HG03039 (cell line): ENCODE measurements at regions not wholly inside any gene's neighbourhood (a gene's known extent, or its start where the extent isn't known, plus 50 kb on each side); places are given as distances from the start of the nearest gene placed in this dataset.
"Not testable (repeated sequence)": the region's sequence is repeated elsewhere in the genome, so short reads cannot be mapped to it uniquely, and the experiment has no call there.

Experiments
- ATAC-seq: cut with Tn5 transposase; IDR thresholded peaks from one replicate; pipeline ENCODE4 v1.9.1; 2021; ENCODE audit warnings: mild to moderate bottlenecking, moderate library complexity; ENCODE audit not compliant: unreplicated experiment

DNA sequence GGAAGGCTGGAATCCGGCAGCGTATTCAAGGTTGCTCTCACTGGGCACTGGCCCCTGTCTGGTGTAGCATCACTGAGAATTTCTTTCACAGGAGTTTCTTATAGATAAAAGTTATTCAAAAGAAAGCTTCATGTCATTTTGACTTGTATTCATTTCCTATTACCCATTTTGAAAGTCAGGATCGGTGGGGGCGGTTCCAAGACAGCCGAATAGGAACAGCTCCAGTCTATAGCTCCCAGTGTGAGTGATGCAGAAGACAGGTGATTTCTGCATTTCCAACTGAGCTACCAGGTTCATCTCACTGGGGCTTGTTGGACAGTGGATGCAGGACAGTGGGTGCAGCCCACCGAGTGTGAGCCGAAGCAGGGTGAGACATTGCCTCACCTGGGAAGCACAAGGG lies 51.5 kb upstream of the CDC42EP3 start:
- ATAC-seq, result not testable (repeated sequence)

DNA sequence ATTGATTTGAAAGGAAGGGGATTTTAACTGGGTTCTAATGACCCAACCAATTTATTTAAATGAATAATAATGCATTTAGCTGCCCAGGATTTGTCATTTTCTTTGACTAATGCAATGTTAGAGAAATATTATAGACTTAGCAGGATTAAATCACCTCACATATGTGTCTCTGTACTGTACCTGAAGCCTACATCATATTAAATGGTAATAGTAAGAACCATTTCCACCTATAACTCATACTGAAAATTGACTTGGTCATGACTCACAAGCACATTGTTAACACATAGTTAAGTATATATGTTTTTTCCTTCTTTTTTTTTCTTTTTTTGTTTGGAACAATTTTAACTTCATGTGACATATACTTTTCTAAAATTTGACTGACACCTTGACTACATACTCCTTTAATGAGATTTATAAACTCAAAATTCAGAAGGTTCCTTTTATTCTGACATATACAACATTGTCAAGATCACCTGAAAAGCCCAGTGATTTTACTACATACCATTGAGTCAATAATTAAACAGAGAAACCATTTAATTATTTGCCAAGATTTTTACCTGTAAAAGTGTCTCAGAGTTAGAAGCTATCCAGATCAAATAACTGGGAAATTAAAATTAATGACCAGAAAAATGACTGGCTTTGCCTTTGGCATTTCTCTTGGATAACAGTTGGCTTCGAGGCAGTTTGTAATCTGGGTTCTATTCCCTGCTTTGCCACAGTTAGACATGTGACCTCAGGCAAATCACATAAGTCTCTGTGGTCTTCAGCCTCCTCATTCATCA lies 58.8 kb upstream of the CDC42EP3 start:
- ATAC-seq, result no peak

DNA sequence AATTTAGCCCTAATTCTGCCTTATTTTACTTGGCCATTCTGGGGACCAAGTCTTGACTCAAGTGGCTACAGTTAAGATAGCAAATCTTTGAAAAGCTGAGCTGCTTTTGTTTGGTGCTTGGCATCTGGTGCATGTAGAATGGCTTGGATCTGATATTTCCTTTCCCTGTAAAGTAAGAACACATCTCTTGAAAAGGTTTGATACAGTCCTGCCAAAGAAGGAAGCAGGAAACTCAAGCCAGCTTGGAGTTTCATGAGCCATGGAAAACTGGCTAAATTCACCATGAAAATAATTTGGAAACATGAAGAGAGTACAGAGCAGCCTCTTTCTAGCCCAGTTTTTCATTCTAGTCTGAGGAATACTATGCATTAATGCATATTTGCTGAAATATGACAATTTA lies 61.0 kb upstream of the CDC42EP3 start:
- ATAC-seq, result not testable (repeated sequence)

DNA sequence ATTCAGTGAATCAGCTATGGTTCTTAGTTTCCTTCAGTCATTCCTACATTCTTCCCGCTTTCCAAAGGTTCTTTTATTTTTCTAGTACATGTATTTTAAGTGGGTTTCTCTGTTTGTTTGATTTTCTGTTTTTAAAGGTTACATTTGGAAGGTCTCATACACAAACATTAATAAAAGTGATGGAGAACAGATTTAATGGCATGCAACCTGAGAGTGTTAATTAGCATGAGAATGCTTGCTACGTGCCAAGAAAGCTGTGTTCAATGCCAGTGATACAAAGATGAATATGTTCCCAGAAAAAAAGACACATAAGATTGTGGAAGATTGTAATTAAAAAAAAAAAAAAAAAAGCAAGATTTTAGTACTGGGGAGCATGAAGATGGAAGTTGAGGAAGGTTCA lies 61.8 kb upstream of the CDC42EP3 start:
- ATAC-seq, result no peak

DNA sequence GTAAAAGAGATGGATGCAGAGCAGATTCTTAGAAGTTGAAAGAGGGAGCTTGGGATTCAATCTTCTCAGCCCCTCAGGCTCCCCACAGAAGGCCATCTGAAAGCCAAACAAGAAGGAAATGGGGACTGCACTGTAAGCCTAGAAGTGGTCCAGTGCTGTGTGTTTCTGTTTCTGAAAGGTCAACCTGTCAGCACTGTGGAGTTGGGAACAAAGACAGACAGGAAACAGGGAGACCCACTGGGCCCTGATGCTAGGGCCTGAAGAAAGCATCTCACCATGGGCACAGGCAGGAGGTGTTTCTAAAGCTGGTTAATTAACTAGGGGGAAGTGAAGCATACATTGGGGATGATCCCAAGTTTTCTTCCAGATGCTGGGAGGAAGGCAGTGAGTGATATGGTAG lies 62.5 kb upstream of the CDC42EP3 start:
- not testable (repeated sequence) for ATAC-seq

DNA sequence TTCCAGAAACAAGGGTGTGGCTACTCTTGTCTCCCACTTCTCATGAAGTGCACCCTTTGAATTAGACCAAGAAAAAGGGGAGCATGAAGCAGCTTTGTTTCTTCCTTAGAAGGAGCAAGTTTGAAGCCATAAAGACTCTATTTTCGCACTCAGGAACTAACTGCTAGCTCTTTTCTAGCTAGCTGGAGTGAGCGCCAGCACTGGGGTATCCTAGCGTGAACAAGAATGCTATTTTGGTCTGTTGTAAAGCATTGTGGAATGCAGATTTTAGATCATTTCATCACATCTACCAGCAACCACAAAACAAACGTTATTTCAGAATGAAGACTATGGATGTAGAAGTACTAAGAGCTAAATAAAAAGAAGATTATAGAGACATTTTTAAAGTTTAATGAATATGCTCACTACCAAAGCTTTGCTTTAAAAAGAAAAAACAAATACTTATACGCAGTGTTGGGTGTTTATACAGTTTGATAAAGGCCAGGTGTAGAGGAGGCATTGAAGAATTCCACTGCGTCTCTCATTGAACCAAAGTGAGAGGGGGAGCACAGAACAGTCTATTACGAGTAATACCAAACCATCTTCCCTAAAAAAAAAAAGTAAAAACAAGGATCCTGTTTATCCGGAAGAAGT lies 63.6 kb upstream of the CDC42EP3 start:
- ATAC-seq, result not testable (repeated sequence)

DNA sequence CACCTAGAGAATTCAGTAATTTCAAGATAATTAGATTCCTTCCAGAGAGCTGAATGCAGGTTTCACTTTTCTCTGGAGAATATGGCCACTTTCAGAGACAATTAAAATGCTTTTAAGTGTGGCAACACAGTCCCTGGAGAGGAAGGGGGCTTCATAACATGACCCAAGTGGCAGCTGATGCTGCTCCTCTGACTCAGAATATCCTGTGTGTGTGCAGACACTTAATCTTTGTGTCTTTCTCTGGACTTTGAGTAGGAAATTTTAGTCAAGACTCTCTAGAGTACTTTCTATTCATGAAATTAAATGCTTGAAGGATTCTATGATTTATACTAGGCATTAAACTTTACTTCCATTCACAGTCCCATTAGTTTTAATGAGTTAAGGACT lies 64.1 kb upstream of the CDC42EP3 start:
- ATAC-seq, result not testable (repeated sequence)

DNA sequence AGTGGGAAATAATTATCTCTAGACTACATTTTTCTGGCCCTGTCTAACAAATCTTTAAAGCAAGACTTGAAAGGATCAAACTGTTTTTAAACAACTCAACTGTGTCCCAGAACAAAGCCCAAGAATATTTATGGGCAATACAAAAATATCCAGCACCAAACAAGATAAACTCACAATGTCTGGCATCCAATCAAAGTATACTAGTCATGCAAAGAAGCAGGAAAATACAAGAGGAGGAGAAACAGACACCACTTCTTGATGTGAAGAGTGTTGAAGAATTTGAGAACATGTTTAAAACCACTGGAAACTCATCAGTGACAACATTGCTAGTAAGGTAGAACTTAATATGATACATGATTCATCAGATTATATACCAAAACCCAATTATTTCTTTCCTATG lies 66.1 kb upstream of the CDC42EP3 start:
- no peak for ATAC-seq

DNA sequence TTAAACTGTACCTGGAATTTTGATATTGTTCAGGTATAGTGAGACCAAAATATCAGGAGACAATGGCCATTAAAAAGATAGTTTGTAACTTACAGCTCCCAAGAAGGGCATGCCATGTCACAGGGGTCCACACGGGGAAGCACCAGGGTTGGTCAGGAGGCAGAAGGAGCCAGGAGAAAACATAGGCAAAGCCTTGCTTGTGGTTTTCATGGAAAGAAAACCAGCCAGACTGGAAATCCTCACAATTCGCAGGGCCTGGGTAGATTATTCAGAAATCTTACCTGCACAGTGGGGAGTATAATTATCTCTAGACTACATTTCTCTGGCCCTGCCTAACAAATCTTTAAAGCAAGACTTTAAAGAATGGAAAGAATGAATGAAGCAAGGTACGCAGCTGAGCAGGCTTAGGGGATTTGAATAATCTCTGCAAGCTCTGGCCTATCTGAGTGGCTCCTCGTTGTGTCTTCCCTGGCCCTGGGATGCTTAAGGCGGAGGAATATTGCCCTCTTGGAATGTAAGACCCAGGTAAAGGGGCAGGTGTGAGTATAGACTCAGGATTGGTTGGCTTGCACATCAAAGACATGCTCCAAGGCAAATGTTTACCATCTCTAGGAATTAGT lies 66.9 kb upstream of the CDC42EP3 start:
- no peak for ATAC-seq

DNA sequence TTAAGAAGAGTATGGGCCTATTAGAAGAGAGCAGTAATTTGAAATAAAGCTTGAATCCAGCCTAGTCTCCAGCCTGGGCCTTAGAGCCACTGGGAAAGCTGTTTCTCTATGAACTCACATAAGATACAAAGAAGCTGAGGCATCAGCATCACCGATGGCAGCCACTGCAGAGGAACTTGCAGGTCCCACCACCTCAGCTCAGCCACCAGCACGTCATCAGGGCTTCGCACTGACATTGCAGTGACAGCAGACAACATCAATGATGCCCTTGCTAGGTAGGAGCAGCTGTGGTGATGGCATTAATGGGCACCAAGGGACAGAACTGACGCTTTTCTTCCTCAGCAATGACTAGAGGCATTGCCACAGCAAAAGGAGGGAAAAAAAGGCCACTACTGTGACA lies 67.7 kb upstream of the CDC42EP3 start:
- ATAC-seq, result no peak

DNA sequence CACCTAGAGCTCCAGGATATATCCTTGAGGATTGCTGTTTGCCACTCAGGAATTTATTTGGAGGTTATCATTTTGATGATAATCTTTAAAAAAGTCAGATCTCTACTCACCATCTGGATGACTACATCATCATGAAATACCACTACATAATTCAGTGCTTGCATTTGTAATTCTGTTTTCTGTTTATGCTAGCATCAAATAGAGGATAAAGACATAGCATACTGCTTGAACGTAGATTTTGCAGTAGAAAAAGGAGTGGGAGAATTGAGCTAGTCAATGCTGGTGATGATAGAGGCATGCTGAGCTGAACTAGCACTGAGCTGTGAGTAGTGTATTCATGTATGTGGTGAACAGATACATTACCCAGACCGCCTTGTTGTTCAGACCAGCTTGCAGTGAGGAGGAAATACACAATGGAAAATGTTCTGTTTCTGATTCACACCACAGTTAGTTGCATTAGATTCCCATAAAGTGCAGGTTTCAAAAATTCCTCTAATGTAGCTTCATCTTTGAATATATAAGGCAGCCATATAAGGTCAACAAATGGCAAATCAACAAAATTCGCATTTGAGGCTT lies 68.8 kb upstream of the CDC42EP3 start:
- no peak for ATAC-seq

DNA sequence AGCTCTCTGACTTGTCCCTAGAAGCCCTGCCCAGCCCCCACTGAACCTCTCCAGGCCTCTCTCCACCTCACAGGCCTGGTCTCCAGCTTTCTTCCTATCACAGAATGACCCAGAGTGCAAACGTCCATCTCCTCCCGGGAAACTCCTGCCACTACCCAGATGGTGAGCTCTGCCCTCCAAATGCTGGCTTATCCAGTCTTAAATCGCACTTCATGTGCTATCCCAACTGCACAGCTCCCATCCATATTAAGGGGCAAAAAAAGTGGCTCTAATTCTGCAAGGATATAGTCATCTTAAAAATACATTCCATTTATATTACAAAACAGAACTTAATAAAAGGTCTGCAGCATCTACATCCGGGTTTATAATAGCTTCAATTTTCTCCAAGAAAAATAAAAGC lies 70.8 kb upstream of the CDC42EP3 start:
- no peak for ATAC-seq

DNA sequence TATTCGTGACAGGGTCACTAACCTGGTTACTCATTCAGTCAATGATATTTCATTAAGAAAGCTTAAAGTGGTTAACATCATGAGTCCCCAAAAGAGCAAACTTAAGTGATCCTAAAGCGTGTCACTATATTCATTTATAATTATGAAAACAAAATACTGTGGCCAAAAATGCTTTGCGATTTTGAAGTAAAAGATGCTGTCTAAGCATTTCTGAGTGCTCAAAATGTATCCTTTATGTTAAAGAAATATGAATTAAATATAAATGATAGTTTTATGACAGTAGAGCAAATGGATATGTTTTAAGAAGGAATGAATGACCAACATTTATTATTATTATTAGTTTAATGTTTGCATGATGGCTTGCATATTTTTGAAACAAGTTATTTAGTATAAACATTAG lies 72.6 kb upstream of the CDC42EP3 start:
- ATAC-seq, result no peak

DNA sequence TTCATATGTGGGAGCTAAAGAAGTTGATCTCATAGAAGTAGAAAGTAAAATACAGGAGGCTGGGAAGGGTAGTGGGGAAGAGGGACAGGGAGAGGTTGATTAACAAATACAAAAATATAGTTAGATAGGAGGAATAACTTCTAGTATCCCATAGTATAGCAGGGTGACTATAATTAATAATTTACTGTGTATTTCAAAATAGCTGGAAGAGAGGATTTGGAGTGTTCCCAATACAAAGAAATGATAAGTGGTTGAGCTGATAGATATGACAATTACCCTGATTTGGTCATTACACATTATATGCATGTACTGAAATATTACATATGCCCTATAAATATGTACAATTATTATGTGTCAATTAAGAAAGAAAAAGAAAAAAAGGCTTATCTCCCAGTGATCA lies 73.5 kb upstream of the CDC42EP3 start:
- ATAC-seq, result not testable (repeated sequence)

DNA sequence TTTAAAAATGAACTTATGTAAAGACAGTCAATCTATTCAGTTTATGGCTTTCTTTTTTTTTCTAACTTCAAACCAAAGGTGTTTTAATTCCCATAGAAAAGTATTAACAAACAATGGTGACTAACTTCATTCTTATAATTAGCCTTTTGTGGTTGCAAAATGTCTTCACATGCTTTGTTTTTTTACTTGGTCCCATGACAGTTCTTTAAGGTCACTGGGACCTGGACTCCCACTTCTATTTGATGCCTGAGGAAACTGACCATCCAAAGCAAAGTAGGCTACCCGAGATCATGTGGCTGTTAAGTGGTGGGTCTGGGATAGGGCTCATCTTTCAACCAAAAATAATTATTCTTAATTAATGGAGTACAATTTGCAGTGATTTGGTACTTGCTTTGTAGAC lies 74.6 kb upstream of the CDC42EP3 start:
- ATAC-seq, result not testable (repeated sequence)

DNA sequence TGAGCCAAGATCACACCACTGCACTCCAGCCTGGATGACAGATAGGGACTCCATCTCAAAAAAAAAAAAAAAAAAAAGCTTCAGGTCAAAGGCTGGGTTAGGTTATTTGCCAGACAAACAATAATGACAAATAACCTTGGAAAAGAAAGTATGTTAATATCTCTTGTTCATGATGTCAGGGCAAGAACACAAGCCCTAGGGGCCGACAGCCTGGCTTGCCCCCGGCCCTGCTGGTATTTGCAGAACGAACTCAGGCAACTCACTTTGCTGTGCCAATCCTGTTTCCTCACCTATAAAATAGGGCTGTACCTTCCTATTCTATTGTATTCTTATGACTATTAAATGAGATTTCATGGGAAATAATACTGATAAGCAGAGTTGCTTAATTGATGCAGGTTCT lies 75.4 kb upstream of the CDC42EP3 start:
- ATAC-seq, result no peak

DNA sequence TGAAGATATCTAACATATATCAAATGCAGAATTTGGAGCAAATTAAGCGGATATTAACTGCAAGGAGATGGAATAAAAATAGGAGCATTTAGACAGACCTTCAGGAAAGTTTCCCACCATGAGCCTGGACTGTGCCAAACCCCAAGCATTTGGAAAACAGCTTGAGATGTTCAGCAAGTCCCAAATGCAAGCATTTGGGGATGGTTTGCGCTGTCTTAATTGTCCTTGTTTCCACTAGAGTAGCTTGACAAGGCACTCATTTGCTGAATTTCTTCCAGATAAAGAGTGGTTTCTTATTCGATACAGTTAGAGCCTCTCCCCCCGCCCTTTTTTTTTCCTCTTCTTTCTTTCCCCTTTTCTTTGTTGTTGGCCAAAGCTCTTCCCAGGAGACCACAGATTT lies 77.1 kb upstream of the CDC42EP3 start:
- ATAC-seq, result no peak

DNA sequence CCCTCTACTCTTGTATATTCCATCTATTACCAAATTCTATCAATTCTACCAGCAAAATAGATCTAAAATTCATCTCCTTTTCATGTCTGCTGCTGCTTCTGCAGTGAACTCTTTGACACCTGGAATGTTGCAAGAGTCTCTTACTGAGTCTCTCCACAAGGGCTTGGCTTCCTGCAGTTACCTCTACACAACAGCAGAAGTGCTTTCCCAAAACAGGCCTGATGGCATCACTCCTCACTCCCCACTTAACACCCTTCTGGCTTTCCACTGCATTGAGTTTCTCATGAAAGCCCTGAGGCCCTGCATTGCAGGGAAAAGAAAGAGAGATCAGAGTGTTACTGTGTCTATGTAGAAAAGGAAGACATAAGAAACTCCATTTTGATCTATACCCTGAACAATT lies 78.8 kb upstream of the CDC42EP3 start:
- not testable (repeated sequence) for ATAC-seq

DNA sequence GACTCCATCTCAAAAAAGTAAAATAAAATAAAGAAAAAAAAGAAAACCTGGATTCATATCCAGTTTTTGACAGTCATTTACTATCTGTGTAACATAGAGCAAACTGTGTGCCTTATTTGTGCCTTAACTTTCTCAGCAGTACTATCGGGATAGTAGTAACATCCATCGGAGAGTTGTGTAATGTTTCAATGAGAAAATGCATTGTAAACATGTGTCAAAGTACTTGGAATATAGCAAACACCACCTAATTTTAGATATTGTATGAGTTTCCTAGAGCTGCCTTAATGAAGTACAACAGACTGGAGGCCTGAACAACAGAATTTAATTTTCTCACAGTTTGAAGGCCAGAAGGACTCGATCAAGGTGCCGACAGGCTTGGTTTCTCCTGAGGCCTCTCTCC lies 81.3 kb upstream of the CDC42EP3 start:
- no peak for ATAC-seq

DNA sequence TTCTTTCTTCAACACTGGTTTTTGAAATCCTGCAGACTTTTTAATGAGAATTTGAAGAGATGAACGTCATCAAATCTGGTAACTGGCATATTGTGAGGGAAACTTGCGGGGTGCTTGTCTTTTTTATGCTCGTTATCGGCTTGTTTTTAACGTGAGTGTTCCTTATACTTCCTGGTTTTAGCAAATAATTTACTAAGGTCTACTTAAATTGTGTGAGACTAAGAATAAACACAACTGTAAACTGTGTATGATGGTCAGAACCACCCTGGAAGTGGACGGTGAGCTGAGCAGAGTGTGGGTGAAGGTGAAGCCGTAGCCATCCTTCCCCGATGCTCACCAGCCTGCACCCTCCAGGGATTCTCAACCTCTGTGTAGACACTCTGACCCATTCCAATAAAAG lies 82.3 kb upstream of the CDC42EP3 start:
- no peak for ATAC-seq

DNA sequence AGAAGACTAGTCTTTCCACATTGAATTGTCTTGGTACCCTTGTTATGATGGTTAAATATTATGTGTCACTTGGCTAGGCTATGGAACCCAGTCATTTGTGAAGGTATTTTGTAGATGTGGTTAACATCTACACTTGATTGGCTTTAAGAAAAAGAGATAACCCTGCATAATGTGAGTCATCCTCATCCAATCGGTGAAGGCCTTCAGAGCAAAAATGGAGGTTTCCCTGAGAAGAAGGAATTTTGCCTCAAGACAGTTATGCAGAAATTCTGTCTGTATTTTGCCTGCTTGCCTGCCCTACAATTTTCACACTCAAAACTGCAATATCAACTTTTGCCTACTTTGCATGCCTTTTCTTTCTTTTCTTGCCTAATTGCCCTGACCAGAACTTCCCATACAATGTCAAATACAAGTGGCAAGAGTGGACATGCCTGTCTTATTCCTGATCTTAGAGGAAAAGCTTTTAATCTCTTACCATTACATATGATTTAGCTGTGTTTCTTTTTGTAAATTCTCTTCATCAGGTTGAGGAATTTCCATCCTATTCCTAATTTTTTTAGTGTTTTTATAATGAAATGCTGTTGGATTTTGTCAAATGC lies 84.6 kb upstream of the CDC42EP3 start:
- ATAC-seq, result not testable (repeated sequence)
